Type B pancreatic cell (in vitro differentiated cells): ENCODE measurements at regions not wholly inside any gene's neighbourhood (a gene's known extent, or its start where the extent isn't known, plus 50 kb on each side); places are given as distances from the start of the nearest gene placed in this dataset.
"Not testable (repeated sequence)": the region's sequence is repeated elsewhere in the genome, so short reads cannot be mapped to it uniquely, and the experiment has no call there.

ENCODE experiments used
- DNase-seq: peaks from one replicate; pipeline ENCODE4 v3.0.0; 2021; ENCODE audit warnings: mixed read lengths; ENCODE audit not compliant: unreplicated experiment; ENCODE audit errors: extremely low spot score
- H3K27ac Mint-ChIP-seq: 2 replicates; pipeline ENCODE4 v1.8.0; 2021; ENCODE audit warnings: mild to moderate bottlenecking, mixed read lengths
- H3K27me3 Mint-ChIP-seq: 2 replicates; pipeline ENCODE4 v1.8.0; 2021; ENCODE audit warnings: mixed read lengths
- H3K36me3 Mint-ChIP-seq: 2 replicates; pipeline ENCODE4 v1.8.0; 2021; ENCODE audit warnings: mixed read lengths
- H3K4me1 Mint-ChIP-seq: one replicate; pipeline ENCODE4 v1.8.0; 2021; ENCODE audit warnings: mixed read lengths; ENCODE audit not compliant: unreplicated experiment
- H3K4me3 Mint-ChIP-seq: 2 replicates; pipeline ENCODE4 v1.8.0; 2021; ENCODE audit warnings: mild to moderate bottlenecking, mixed read lengths
- H3K9me3 Mint-ChIP-seq: 2 replicates; pipeline ENCODE4 v1.8.0; 2021; ENCODE audit warnings: mixed read lengths
- CTCF ChIP-seq: fragments of 200-600 bp; sonication (generic); conservative IDR thresholded peaks from 2 replicates; pipeline ENCODE4 v1.5.0; 2021; ENCODE audit warnings: antibody characterized with exemption, mild to moderate bottlenecking

GRCh38 chr1:143786381-143786780 is 185.4 kb downstream of the FAM72C start:
- not testable (repeated sequence) for H3K9me3 Mint-ChIP-seq, H3K27ac Mint-ChIP-seq, H3K27me3 Mint-ChIP-seq, DNase-seq, H3K36me3 Mint-ChIP-seq, H3K4me1 Mint-ChIP-seq, H3K4me3 Mint-ChIP-seq

- not testable (repeated sequence) for H3K4me1 Mint-ChIP-seq, H3K36me3 Mint-ChIP-seq, H3K4me3 Mint-ChIP-seq, H3K9me3 Mint-ChIP-seq, DNase-seq, H3K27me3 Mint-ChIP-seq, H3K27ac Mint-ChIP-seq
Measured at GRCh38 chr1:143785883-143786282, 185.9 kb downstream of the FAM72C start.

- H3K27me3 Mint-ChIP-seq, H3K36me3 Mint-ChIP-seq, DNase-seq, H3K9me3 Mint-ChIP-seq, H3K4me3 Mint-ChIP-seq, H3K4me1 Mint-ChIP-seq, H3K27ac Mint-ChIP-seq: not testable (repeated sequence)
Measured at GRCh38 chr1:143784239-143784882, 187.4 kb downstream of the FAM72C start.

GRCh38 chr1:143778178-143778577 is 193.6 kb downstream of the FAM72C start:
- not testable (repeated sequence) for H3K9me3 Mint-ChIP-seq, H3K36me3 Mint-ChIP-seq, H3K27ac Mint-ChIP-seq, DNase-seq, H3K27me3 Mint-ChIP-seq, H3K4me3 Mint-ChIP-seq, H3K4me1 Mint-ChIP-seq

GRCh38 chr1:143764831-143765230 is 207.0 kb downstream of the FAM72C start:
- not testable (repeated sequence) for H3K4me1 Mint-ChIP-seq, DNase-seq, H3K9me3 Mint-ChIP-seq, H3K27ac Mint-ChIP-seq, H3K36me3 Mint-ChIP-seq, H3K27me3 Mint-ChIP-seq, H3K4me3 Mint-ChIP-seq

GRCh38 chr1:143760366-143760765 is 211.4 kb downstream of the FAM72C start:
- H3K27me3 Mint-ChIP-seq, DNase-seq, H3K4me3 Mint-ChIP-seq, H3K9me3 Mint-ChIP-seq, H3K36me3 Mint-ChIP-seq, H3K4me1 Mint-ChIP-seq, H3K27ac Mint-ChIP-seq: not testable (repeated sequence)

GRCh38 chr1:143755961-143756360 is 215.8 kb downstream of the FAM72C start:
- not testable (repeated sequence) for H3K4me1 Mint-ChIP-seq, H3K27me3 Mint-ChIP-seq, DNase-seq, H3K27ac Mint-ChIP-seq, H3K9me3 Mint-ChIP-seq, H3K36me3 Mint-ChIP-seq, H3K4me3 Mint-ChIP-seq

GRCh38 chr1:143748906-143749305 is 222.9 kb downstream of the FAM72C start:
- no peak for TF ChIP-seq CTCF
- no peaks in the 10 kb centered on the region for H3K27me3 Mint-ChIP-seq
- H3K4me3 Mint-ChIP-seq = no peak overlapping the region
- no peaks in the 10 kb centered on the region for H3K36me3 Mint-ChIP-seq
- H3K4me1 Mint-ChIP-seq = no peaks in the 10 kb centered on the region
- H3K9me3 Mint-ChIP-seq = peaks cover 5% of the 10 kb centered on the region
- no peak overlapping the region for H3K27ac Mint-ChIP-seq
- no peak for DNase-seq

GRCh38 chr1:143736562-143736961 is 235.2 kb downstream of the FAM72C start:
- Mint-ChIP-seq H3K27me3 (peaks cover 16% of the 10 kb centered on the region), H3K9me3 (no peaks in the 10 kb centered on the region), H3K36me3 (no peaks in the 10 kb centered on the region), H3K4me1 (no peaks in the 10 kb centered on the region), H3K4me3 (peak overlapping the region; percentile 75), H3K27ac (no peak overlapping the region)
- TF ChIP-seq CTCF = no peak
- DNase-seq = no peak
